ENCODE measurements at regions not wholly inside any gene's neighbourhood (a gene's known extent, or its start where the extent isn't known, plus 50 kb on each side); places are given as distances from the start of the nearest gene placed in this dataset.

- no peak overlapping the region for H3K4me3 ChIP-seq (ENCODE audit: low read depth, low read length)
- DNase-seq (ENCODE audit: low read depth), result no peak
- TF ChIP-seq CTCF (IDR thresholded peaks at IDR 0.05; ENCODE audit: insufficient read depth, low read depth, low read length), result no peak
These were observed 64.4 kb upstream of the HRH1 start for GRCh38 chr3:11089931-11090330.

GRCh38 chr3:11090551-11090950 is 63.7 kb upstream of the HRH1 start:
- DNase-seq (ENCODE audit: low read depth), result no peak
- H3K4me3 ChIP-seq (ENCODE audit: low read depth, low read length), result no peak overlapping the region
- TF ChIP-seq CTCF (IDR thresholded peaks at IDR 0.05; ENCODE audit: insufficient read depth, low read depth, low read length), result no peak

GRCh38 chr3:11091088-11091590 is 63.2 kb upstream of the HRH1 start:
- no peak for DNase-seq (ENCODE audit: low read depth)
- no peak for TF ChIP-seq CTCF (IDR thresholded peaks at IDR 0.05; ENCODE audit: insufficient read depth, low read depth, low read length)
- H3K4me3 ChIP-seq (ENCODE audit: low read depth, low read length), result no peak overlapping the region

- no peak for TF ChIP-seq CTCF (IDR thresholded peaks at IDR 0.05; ENCODE audit: insufficient read depth, low read depth, low read length)
- DNase-seq (ENCODE audit: low read depth), result no peak
These were observed 62.5 kb upstream of the HRH1 start for GRCh38 chr3:11091791-11092190.

GRCh38 chr3:11093823-11094340 is 60.4 kb upstream of the HRH1 start:
- H3K4me3 ChIP-seq (ENCODE audit: low read depth, low read length), result no peak overlapping the region
- TF ChIP-seq CTCF (IDR thresholded peaks at IDR 0.05; ENCODE audit: insufficient read depth, low read depth, low read length), result no peak
- no peak for DNase-seq (ENCODE audit: low read depth)

More at GRCh38 chr3:11091791-11092190, 62.5 kb upstream of the HRH1 start:
- no peak overlapping the region for H3K4me3 ChIP-seq (ENCODE audit: low read depth, low read length)

GRCh38 chr3:11095932-11096265 is 58.4 kb upstream of the HRH1 start:
- peak; percentile 35 for TF ChIP-seq CTCF (IDR thresholded peaks at IDR 0.05; ENCODE audit: insufficient read depth, low read depth, low read length)
- peak; percentile 47 for DNase-seq (ENCODE audit: low read depth)
- H3K4me3 ChIP-seq (ENCODE audit: low read depth, low read length), result no peak overlapping the region
